ENCODE measurements at regions not wholly inside any gene's neighbourhood (a gene's known extent, or its start where the extent isn't known, plus 50 kb on each side); places are given as distances from the start of the nearest gene placed in this dataset.

DNA sequence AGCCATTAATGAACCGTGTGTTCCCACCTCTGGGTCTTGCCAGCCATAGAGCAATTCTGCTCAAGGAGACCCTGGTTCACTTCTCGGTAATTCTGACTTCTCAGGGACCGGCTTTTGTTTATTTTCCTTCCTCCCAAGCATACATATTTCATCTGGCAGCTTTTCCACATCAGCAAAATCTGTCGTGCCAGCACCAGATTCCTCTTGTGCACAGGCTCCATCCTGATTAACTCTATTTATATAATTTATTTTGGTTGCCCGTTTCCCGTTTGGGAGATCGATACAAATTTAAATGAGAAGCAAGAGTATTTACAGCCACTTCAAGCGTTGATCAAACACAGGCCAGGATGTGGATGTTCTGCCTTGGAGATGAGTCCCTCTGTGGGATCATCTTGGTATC is 161.9 kb upstream of the XYLT1 start:
- peak; percentile 8 for DNase-seq

DNA sequence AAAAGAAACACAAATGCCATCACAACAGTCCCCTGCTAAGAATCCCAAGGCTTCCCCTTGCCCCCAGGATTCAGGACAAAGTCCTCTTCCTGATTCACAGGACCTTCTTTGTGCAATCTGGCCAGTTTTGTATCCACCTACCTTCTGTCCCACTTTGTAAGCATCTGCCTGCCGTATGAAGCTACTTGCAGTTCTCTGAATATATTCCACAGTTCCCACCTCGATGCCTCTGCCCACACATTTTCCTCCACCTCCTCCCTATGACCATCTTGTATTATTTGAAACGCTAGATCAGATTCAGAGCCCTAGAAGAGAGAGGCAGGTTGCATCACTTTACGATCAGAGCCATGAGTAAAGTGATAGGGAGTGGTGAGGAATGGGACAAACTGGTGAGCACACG is 159.2 kb upstream of the XYLT1 start:
- DNase-seq, result no peak

DNA sequence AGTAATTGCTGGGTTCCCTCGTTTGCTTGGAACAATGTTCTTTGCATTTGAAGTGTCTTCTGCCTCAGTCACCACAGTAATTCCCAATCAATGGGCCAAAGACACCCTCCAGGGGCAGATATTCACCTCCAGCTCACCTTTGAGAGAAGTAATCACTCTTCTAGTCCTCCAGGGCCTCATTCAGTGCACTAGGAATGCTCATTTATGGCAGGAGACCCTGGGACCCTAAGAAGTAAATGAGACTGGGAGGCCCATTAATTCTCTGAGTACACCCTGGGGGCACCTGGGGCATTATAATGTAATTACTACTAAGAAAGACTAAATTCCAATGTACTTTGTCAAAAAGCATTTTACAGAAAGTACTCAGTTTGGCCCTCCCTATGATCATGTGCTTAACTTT is 158.2 kb upstream of the XYLT1 start:
- DNase-seq, result no peak

DNA sequence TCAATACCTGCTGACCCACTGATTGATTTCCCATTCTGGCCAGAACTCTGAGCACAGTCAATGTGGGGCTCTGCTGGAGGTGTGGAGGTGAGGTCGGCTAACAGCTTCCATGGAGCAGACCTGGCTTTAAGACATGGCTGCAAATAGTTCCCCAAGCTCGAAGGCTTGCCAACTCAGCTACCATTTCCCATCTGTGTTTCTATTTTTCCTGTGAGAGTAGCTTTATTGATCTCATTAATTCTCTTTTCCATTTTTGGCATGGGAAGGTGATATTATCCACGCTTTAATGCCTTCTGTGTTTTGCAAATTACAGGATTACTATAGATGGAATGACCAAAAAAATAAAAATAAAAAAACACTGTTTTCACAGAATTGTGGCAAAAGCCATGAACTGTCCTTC is 151.6 kb upstream of the XYLT1 start:
- DNase-seq, result no peak

DNA sequence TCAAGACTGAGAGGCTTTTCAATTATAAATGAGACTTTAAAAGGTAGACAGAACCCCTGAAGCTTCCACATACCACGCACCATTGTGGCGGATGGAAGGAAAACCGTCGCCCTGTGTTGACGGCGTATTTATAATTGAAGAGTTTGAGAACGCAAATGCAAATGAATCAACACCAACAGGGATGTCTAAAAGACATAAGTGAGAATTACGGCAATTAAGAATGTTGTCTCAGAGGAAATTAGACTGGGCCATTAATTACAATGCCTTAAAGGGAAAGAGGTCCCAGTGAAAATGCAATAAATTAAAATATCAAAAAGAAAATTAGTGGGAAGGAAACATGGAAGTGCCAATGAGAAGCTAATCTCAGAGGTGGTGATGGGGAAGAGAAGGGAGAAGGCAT is 148.5 kb upstream of the XYLT1 start:
- no peak for DNase-seq

DNA sequence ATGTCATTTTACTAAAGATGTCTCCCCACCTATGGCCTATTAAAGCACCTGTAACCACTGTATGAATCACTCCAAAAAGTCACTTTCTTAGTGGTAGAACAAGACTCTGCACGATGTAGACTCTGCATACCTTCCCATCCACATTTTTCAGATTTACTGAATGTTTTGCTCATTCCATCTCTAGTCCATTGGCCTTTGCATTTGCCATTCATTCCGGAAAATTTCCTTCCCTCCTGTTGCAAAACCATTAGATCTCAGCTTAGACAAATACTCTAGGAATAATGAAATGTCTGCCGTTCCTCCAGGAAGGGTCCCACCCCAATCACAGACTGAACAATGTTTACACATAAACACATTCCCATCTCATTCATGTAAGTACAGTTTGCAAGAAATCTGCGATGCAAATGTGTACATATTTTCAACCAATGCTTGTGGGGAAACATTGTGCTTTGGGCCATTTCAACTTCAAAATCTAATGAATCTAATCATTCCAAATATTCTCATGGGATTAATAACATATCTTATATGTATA is 146.3 kb upstream of the XYLT1 start:
- DNase-seq, result no peak

DNA sequence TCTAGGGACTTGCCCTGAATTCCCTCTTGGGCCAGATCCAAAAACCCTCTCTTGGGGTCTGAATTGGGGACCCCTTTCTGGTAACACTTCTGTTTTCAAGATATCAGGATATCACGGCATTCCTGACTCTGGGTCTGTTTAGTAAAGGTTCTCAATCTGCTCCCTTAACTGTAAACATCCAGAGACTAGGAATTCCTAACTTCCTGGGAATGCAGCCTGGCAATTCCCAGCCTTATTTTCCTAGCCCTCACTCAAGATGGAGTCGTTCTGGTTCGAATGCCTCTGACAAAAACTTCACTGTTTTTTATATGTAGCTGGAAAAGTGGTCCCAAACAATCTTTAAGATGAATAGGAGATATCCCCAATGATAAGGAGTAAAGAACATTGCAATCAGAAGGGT is 141.6 kb upstream of the XYLT1 start:
- no peak for DNase-seq

DNA sequence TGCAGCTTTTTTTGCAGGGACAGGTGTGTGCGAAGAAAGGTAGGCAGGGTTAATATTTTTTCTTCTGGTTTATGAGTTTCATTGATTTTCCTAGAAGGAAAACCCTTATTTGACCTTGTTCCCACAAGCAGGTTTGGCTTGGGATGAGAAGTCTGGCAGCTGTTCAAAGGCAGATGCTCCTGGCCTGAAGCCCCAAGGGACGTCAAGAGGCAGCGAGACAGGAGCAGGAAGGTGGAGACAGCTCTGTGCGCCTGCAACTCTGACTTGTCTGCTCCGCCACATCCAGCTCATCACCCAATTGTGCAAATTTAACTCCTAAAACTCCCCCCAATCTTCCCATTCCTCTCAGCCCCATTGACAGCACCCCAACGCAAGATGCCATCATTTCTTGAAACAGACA is 136.8 kb upstream of the XYLT1 start:
- DNase-seq, result no peak

DNA sequence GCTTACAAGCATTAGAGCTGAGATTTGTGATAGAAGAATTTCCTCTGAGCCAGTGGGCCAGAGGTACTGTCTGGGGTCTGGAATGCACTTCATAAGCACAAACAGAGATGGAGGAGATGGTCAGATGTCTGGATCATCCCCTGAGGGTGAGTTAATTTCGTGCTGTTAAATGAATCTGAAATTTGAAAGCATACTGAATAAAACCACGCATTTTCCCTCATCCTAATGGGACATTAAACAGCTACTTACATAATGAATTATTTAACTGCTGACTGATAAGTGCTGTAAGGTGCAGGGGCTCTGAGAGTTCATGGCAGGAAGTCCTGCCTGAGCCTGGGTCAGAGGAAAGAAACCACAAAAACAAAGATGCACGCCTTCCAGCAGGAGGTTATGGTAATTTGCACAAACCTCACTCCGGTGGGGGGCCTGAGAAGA is 136.3 kb upstream of the XYLT1 start:
- no peak for DNase-seq

DNA sequence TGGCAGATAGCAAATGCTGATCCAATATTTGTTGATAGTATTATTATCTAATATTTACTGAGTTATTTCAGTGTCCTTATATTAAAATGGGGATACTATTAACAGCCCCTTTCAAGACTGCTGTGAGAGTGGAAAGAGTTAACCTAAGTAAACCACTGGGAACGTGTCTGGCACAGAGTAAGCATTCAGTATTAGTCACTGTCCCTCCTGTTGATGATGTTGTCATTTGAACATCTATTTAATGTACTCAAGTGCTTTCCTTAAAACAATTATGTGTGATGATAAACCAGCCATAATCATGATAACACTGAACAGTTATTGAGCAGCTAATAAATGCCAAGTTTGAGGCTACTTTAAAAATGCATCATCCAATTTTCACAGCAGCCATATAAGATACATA is 135.7 kb upstream of the XYLT1 start:
- DNase-seq, result no peak

DNA sequence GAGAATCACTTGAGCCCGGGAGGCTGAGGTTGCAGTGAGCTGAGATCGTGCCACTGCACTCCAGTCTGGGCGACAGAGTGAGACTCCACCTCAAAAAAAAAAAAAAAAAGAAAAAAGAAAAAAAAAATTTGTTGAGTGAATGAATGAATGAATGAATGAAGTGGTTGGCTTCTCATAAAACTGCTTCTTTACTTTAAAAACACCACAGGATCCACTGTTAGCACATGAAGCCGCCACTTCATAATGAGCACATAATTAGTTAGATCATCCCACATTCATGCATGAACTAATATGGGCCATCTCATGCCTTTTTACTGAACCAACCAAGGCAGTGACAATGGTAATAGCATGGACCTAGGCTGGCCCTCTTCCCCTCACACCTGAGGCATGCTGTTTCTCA is 135.0 kb upstream of the XYLT1 start:
- no peak for DNase-seq

DNA sequence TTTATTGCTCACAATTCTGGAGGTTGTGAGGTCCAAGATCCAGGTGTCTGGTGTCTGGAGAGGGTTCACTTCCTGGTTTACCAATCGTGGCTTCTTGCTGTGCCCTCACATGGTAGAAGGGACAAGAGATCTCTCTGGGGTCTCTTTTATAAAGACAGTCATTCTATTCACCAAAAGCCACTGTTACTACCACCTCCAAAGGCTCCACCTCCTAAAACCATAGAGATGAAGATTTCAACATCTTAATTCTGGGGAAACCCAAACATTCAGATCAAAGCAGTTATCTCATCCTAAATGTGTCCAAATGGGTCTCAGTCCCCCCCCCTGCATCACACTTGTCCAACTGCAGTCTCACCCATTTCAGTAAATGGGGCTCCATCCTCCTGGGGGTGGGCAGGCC is 132.9 kb upstream of the XYLT1 start:
- DNase-seq, result no peak

DNA sequence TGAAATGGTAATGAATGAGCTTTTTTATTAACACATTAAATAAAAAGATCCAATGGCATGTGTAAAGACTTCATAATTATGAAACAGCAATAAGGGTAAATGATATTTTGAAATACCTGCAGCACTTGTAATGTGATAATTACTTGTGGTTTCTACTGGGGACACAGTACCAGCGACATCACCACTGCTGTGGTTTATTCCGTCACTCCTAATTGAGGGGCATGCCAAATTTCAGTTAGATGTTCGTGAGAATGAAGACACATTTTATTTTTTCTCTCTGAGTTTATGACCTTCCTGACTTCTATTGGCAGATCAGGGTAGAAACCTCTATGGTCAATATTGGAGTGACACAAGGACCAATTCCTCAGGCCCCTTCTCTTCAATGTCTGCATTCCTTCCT is 131.9 kb upstream of the XYLT1 start:
- no peak for DNase-seq

DNA sequence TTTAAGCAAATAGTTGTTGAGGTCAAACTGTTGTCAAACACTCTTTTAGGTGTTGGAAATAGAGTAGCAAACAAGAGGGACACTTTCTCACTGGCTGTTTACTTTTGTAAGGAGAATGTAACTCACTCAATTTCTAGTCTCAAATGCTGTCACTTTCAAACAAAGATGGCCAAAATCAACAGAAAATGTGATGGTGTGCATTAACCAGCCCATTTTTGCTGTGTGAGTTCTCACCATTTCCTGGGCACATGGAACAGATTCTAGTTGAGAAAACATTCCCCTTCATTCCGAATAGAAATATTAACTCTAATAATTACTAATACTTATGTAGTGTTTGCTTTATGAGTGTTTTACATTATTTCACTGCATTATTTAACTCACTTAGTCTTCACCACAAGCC is 128.2 kb upstream of the XYLT1 start:
- no peak for DNase-seq

DNA sequence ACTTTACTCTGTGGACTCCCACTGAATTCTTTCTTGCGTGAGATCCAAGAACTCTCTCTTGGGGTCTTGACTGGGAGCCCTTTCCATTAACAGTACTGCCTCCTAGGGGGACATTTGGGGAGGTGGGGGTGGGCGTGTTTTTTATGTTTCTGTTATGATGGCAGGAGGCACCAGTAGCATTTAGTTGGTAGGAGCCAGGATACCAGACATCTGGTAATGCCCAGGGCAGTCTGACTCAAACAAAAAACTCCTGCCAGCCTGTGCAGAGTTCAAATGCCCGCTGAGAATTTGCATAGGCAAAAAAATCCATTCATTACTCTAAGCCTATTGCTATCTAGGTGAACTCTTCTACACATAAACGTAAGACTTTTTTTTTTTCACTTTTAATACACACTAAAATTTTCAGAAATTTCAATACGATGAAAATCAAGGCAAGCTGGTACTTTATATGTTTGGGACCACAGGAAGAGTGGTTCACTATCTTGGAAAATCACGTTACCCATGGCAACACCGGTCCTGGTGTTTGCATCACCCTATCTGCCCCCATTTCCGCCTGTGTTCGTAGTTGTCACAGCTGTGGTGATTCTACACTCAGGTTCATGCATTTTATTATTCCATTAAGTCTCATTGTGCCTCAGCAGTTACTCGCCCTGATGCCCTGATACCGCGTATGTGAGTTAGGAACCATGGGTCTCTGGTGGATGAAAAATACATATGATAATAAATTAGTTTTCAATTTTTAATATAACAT is 121.1 kb upstream of the XYLT1 start:
- DNase-seq, result no peak

DNA sequence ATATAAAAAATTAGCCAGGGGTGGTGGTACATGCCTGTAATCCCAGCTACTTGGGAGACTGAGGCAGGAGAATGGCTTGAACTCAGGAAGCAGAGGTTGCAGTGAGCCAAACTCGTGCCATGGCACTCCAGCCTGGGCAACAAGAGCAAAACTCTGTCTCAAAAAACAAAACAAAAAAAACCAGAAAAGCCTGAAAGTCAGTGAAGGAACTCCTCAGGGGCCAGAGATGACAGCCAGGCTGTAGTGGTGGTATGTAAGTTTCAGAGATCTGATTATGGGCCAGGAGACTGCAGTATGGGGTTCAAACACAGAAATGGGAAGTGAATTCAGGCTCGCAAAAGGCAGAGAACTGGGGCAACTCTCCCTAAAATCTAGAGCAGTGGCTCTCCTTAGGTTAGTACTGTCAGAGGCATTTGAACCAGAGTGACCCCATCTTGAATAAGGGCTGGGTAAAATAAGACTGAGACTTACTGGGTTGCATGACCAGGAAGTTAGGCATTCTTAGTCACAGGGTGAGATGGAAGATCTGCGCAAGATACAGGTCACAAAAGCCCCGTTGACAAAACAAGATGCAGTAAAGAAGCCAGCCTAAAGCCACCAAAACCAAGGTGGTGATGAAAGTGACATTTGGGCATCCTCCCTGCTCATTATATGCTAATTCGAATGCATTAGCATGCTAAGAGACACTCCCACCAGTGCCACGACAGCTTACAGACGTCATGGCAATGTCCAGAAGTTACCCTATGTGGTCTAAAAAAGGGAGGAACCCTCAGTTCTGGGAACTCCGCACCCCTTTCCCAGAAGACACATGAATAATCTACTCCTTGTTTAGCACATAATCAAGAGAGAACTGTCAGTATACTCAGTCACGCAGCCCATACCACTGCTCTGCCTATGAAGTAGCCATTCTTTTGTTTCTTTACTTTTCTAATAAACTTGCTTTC is 120.2 kb upstream of the XYLT1 start:
- DNase-seq, result no peak

DNA sequence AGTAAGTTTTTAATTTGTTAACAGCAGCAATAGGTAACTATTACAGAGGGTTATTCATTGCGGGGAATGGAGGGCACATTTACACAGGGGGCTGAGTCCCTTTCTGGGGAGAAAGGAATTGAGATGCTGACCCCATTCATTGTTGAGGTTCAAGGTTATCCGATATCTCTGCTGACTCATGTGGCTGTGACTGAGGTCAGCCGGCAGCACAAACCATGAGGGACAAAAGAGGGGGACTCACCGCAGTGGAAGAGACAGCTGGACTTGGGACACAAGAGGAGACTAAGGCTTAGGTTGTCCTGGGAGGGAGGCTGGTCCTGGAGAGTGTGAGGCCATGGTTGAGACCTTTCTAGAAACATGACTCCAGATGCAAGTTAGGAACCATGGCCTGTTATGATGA is 119.1 kb upstream of the XYLT1 start:
- no peak for DNase-seq

DNA sequence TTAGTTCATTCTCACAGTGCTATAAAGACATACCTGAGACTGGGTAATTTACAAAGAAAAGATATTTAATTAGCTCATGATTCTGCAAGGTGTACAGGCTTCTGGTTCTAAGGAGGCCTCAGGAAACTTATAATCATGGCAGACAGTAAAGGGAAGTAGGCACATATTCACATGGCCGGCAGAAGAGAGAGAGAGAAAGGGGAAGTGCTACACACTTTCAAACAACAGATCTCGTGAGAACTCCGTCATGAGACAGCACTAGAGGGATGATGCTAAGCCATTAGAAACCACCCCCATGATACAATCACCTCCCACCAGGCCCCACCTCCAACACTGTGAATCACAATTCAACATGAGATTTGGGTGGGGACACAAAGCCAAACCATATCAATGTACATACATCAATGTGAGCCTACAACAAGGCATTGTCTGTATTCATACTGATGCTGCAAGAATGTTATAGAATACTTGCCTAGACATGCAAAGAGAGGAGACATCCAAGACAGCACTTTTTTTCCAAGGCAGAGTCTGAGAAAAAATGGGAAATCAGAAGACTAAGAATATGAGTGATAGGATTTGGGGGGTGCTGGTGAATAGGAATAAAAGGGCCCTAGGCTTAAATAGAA is 114.8 kb upstream of the XYLT1 start:
- DNase-seq, result no peak

DNA sequence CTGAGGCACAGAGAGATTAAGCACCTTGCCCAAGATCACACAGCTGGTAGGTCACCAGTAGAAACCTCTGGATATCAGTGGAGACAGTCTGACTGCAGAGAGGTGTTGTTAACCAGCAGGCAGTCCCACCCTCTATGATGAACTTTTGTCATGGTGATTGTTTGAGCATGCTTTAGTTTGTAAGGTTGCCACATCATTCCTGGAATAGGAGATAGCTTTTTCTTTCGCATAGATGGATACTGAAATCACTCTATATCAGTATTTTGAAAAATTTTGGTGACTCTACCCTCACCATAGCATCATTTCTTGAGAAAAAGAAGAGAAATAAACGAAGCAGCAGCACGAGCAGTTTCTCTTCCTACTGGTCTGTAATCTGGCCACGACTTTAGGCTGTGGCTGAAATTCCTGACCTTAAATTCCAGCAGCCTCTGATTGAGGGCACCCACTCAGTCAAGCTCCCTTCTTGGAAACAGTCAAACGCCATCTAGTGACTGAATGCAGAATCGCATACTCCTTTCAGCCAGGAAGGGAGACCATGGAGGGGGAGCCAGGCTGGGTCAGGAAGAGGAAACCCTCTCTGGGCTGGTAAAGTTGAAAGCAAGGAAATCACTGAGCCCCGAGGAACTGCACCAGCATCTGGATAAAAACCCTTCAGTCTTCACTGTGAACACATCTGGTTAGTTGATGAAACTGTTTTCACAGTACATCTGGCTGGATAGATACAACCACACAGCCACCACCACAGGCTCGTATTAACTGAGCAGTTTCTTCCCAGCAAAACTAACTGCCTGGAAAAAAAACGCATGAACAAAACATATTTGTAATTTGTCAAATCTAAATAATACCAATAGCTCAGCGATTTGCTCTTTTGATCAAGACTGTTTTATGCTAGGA is 108.5 kb upstream of the XYLT1 start:
- DNase-seq, result no peak

DNA sequence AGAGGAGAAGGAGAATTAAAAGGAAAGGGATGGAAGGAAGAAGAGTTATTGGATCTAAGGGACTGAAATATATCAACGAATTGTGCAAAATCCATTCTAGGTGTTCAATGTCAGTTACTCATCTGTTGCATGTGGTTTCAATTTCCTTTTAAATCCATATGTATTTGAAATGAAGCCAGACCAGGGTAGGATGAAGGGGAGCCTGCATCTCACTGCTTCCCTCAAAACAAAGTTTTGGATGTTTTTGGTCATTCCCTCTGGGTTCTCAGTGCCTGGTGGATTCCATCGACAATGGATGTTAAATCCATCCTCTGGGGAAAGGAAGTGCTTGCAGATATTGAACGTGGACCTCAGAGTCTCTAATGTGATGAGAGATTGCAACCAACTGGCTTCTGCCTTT is 103.5 kb upstream of the XYLT1 start:
- DNase-seq, result no peak

DNA sequence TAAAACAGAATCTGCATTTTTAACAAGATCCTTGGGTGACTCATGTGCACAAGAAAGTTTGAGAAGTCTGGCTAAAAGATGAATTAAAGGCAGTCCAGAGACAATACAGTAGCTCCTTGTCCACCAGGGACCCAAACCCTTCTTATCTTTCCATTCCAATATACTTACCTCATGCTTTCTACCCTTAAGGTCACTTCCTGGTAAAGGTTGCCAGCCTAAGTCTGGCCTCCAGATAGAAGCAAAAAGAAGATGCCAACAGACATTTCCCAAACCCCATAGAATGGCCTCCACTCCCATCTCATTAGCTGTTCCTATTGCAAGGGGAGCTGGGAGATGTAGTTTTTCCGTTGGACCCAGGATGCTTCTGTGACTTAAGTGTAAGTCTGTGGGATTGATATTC is 101.4 kb upstream of the XYLT1 start:
- no peak for DNase-seq

DNA sequence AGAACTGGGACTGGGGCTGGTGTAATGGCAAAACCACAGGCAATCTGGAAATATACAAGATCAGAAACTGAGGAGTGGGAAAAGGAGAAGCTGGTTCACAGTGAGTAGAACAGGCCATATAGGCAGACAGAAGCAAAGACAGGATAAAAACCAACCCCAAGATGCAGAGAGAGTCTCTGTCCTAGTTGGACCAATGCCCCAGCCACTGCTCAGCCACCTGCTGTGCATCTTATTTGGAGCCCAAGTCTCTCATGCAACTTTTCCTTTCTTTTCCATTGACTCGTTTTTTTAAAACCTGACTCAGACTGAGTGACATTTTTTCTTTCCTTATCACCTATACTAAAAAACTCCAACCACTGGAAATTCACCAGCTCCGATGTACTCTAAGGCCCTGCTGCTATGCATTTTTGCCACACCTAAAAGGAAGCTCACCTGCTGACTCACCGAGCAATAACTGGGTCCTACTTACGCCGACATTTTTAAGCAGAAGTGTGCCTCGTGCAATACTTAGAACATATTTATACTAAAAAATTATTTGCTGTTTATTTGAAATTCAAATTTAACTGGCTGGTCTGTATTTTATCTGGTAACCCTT is 100.8 kb upstream of the XYLT1 start:
- DNase-seq, result no peak

Measured in DMS153 (cell line).